Activated CD4-positive, alpha-beta memory T cell treated with anti-CD3 and anti-CD28 coated beads for 36 hours (primary cell): ENCODE measurements at regions not wholly inside any gene's neighbourhood (a gene's known extent, or its start where the extent isn't known, plus 50 kb on each side); places are given as distances from the start of the nearest gene placed in this dataset.
A peak's percentile ranks its signal among the peaks of the same experiment; 100 is the strongest.

ENCODE experiments used
- CTCF ChIA-PET: fragments of 350-600 bp; sonication (Branson Sonifier 250); formaldehyde crosslinking; loops from one replicate; lab custom pipeline; 2021; ENCODE audit warnings: antibody characterized with exemption, inconsistent platforms; lab: Charles Lee
- POLR2A ChIA-PET: fragments of 350-600 bp; sonication (Branson Sonifier 250); formaldehyde crosslinking; loops from one replicate; lab custom pipeline; 2021; ENCODE audit warnings: antibody characterized with exemption; lab: Charles Lee
- DNase-seq: peaks from one replicate; pipeline ENCODE4 v3.0.0-alpha.2; 2020
- H3K27ac Mint-ChIP-seq: one replicate; pipeline ENCODE4 v1.8.0; 2021; ENCODE audit warnings: mixed read lengths
- H3K27me3 Mint-ChIP-seq: one replicate; pipeline ENCODE4 v1.8.0; 2021; ENCODE audit warnings: mixed read lengths
- H3K36me3 Mint-ChIP-seq: one replicate; pipeline ENCODE4 v1.8.0; 2021; ENCODE audit warnings: mixed read lengths
- H3K4me1 Mint-ChIP-seq: one replicate; pipeline ENCODE4 v1.8.0; 2021; ENCODE audit warnings: low read depth, mixed read lengths
- H3K4me3 Mint-ChIP-seq: one replicate; pipeline ENCODE4 v1.8.0; 2021; ENCODE audit warnings: mild to moderate bottlenecking, mixed read lengths
- H3K9me3 Mint-ChIP-seq: one replicate; pipeline ENCODE4 v1.8.0; 2021; ENCODE audit warnings: mixed read lengths
- intact Hi-C: fragments of 100-400 bp; cut with micrococcal nuclease; formaldehyde crosslinking; loops from one replicate; pipeline ENCODE4 v1.15.1; 2023

- no peak for DNase-seq
- H3K4me1 Mint-ChIP-seq = no peaks in the 10 kb centered on the region
- H3K9me3 Mint-ChIP-seq = peaks cover 8% of the 10 kb centered on the region
- H3K27ac Mint-ChIP-seq = no peak overlapping the region
- peaks cover 10% of the 10 kb centered on the region for H3K27me3 Mint-ChIP-seq
- POLR2A ChIA-PET = no interaction called here
- no peak overlapping the region for H3K4me3 Mint-ChIP-seq
- intact Hi-C loops = no loop called here
- H3K36me3 Mint-ChIP-seq = peaks cover 2% of the 10 kb centered on the region
- CTCF ChIA-PET = no interaction called here
Measured at GRCh38 chr13:44128552-44129001, 245.0 kb upstream of the SERP2 start.

GRCh38 chr13:44129418-44129817 is 244.2 kb upstream of the SERP2 start:
- intact Hi-C loops = no loop called here
- Mint-ChIP-seq H3K9me3 (no peaks in the 10 kb centered on the region), H3K27me3 (peaks cover 10% of the 10 kb centered on the region), H3K4me3 (no peak overlapping the region), H3K27ac (no peak overlapping the region), H3K36me3 (no peaks in the 10 kb centered on the region), H3K4me1 (no peaks in the 10 kb centered on the region)
- POLR2A ChIA-PET = no interaction called here
- DNase-seq = no peak
- CTCF ChIA-PET = no interaction called here

- POLR2A ChIA-PET = no interaction called here
- intact Hi-C loops = no loop called here
- CTCF ChIA-PET = no interaction called here
- Mint-ChIP-seq H3K4me1 (no peaks in the 10 kb centered on the region), H3K36me3 (no peaks in the 10 kb centered on the region), H3K9me3 (no peaks in the 10 kb centered on the region), H3K4me3 (no peak overlapping the region), H3K27ac (no peak overlapping the region), H3K27me3 (peaks cover 10% of the 10 kb centered on the region)
- no peak for DNase-seq
Measured at GRCh38 chr13:44131069-44131614, 242.5 kb upstream of the SERP2 start.

GRCh38 chr13:44132710-44133109 is 240.9 kb upstream of the SERP2 start:
- ChIA-PET CTCF (no interaction called here), POLR2A (no interaction called here)
- no peaks in the 10 kb centered on the region for H3K36me3 Mint-ChIP-seq
- H3K4me3 Mint-ChIP-seq = no peak overlapping the region
- H3K9me3 Mint-ChIP-seq = no peaks in the 10 kb centered on the region
- peaks cover 3% of the 10 kb centered on the region for H3K4me1 Mint-ChIP-seq
- DNase-seq = no peak
- H3K27me3 Mint-ChIP-seq = peaks cover 10% of the 10 kb centered on the region
- no peak overlapping the region for H3K27ac Mint-ChIP-seq
- intact Hi-C loops = no loop called here

- CTCF ChIA-PET = no interaction called here
- DNase-seq = no peak
Measured at GRCh38 chr13:44133626-44134025, 240.0 kb upstream of the SERP2 start.

GRCh38 chr13:44135566-44135965 is 238.1 kb upstream of the SERP2 start:
- intact Hi-C loops = no loop called here
- DNase-seq = no peak
- Mint-ChIP-seq H3K9me3 (no peaks in the 10 kb centered on the region), H3K4me1 (peaks cover 3% of the 10 kb centered on the region), H3K27me3 (peaks cover 7% of the 10 kb centered on the region), H3K4me3 (no peak overlapping the region), H3K36me3 (no peaks in the 10 kb centered on the region), H3K27ac (no peak overlapping the region)
- ChIA-PET CTCF (no interaction called here), POLR2A (no interaction called here)

More at GRCh38 chr13:44133626-44134025, 240.0 kb upstream of the SERP2 start:
- H3K4me3 Mint-ChIP-seq = no peak overlapping the region
- no peaks in the 10 kb centered on the region for H3K9me3 Mint-ChIP-seq
- H3K4me1 Mint-ChIP-seq = peaks cover 3% of the 10 kb centered on the region
- no peaks in the 10 kb centered on the region for H3K36me3 Mint-ChIP-seq
- H3K27ac Mint-ChIP-seq = no peak overlapping the region
- intact Hi-C loops = no loop called here
- POLR2A ChIA-PET = interaction anchor here (0.6 kb wide), 1 partner anchor 578 kb away, joined by 3 read pairs; no protein-coding TSS in a partner anchor
- peaks cover 10% of the 10 kb centered on the region for H3K27me3 Mint-ChIP-seq

- CTCF ChIA-PET = no interaction called here
- H3K9me3 Mint-ChIP-seq = no peaks in the 10 kb centered on the region
- H3K4me1 Mint-ChIP-seq = peaks cover 9% of the 10 kb centered on the region
- POLR2A ChIA-PET = interaction anchor here (0.7 to 1.1 kb wide), 2 partner anchors 9 to 300 kb away, joined by 3 read pairs; no protein-coding TSS in a partner anchor
- intact Hi-C loops = no loop called here
- H3K27me3 Mint-ChIP-seq = peaks cover 1% of the 10 kb centered on the region
- no peaks in the 10 kb centered on the region for H3K36me3 Mint-ChIP-seq
- no peak for DNase-seq
- no peak overlapping the region for H3K27ac Mint-ChIP-seq
- H3K4me3 Mint-ChIP-seq = no peak overlapping the region
Measured at GRCh38 chr13:44136696-44137268, 236.8 kb upstream of the SERP2 start.

- CTCF ChIA-PET = no interaction called here
- intact Hi-C loops = no loop called here
- no peaks in the 10 kb centered on the region for H3K9me3 Mint-ChIP-seq
- no peaks in the 10 kb centered on the region for H3K36me3 Mint-ChIP-seq
- H3K4me3 Mint-ChIP-seq = no peak overlapping the region
- POLR2A ChIA-PET = interaction anchor here (0.7 to 1.1 kb wide), 2 partner anchors 10 to 299 kb away, joined by 3 read pairs; no protein-coding TSS in a partner anchor
- H3K27me3 Mint-ChIP-seq = no peaks in the 10 kb centered on the region
- no peak for DNase-seq
- H3K4me1 Mint-ChIP-seq = peaks cover 13% of the 10 kb centered on the region
- no peak overlapping the region for H3K27ac Mint-ChIP-seq
Measured at GRCh38 chr13:44137466-44137865, 236.2 kb upstream of the SERP2 start.

GRCh38 chr13:44140146-44140545 is 233.5 kb upstream of the SERP2 start:
- intact Hi-C loops = loop anchor here (5.0 kb wide), 1 partner anchor 437 kb away; the partner anchor contains the start of gene TSC22D1
- no peaks in the 10 kb centered on the region for H3K9me3 Mint-ChIP-seq
- no peak overlapping the region for H3K27ac Mint-ChIP-seq
- no peak overlapping the region for H3K4me3 Mint-ChIP-seq
- H3K4me1 Mint-ChIP-seq = peaks cover 15% of the 10 kb centered on the region
- H3K36me3 Mint-ChIP-seq = no peaks in the 10 kb centered on the region
- CTCF ChIA-PET = no interaction called here
- POLR2A ChIA-PET = no interaction called here
- no peak for DNase-seq
- H3K27me3 Mint-ChIP-seq = no peaks in the 10 kb centered on the region

- ChIA-PET POLR2A (interaction anchor here (1.0 kb wide), 1 partner anchor 56 kb away, joined by 3 read pairs; no protein-coding TSS in a partner anchor), CTCF (interaction anchor here (0.6 to 0.7 kb wide), 2 partner anchors 457 to 583 kb away, joined by 3 read pairs; no protein-coding TSS in a partner anchor)
- peaks cover 2% of the 10 kb centered on the region for H3K27me3 Mint-ChIP-seq
- H3K4me1 Mint-ChIP-seq = peaks cover 15% of the 10 kb centered on the region
- peak overlapping the region; percentile 82 for H3K4me3 Mint-ChIP-seq
- H3K27ac Mint-ChIP-seq = peak overlapping the region; percentile 75
- no peaks in the 10 kb centered on the region for H3K9me3 Mint-ChIP-seq
- DNase-seq = peak; percentile 18
- intact Hi-C loops = loop anchor here (1.0 to 5.0 kb wide), 2 partner anchors 118 to 436 kb away; partner anchors contain the start of gene TSC22D1
- no peaks in the 10 kb centered on the region for H3K36me3 Mint-ChIP-seq
Measured at GRCh38 chr13:44140888-44141724, 232.5 kb upstream of the SERP2 start.

GRCh38 chr13:44141725-44142539 is 231.7 kb upstream of the SERP2 start:
- Mint-ChIP-seq H3K4me1 (peaks cover 12% of the 10 kb centered on the region), H3K4me3 (peak overlapping the region; percentile 85), H3K36me3 (no peaks in the 10 kb centered on the region), H3K27ac (peak overlapping the region; percentile 75), H3K27me3 (peaks cover 2% of the 10 kb centered on the region), H3K9me3 (no peaks in the 10 kb centered on the region)
- DNase-seq = peak; percentile 96
- POLR2A ChIA-PET = interaction anchor here (1.0 kb wide), 1 partner anchor 56 kb away, joined by 3 read pairs; no protein-coding TSS in a partner anchor
- intact Hi-C loops = loop anchor here (1.0 to 5.0 kb wide), 5 partner anchors 49 to 775 kb away; partner anchors contain the start of gene TSC22D1
- CTCF ChIA-PET = interaction anchor here (0.6 to 0.7 kb wide), 2 partner anchors 457 to 582 kb away, joined by 3 read pairs; no protein-coding TSS in a partner anchor
